Gastrocnemius medialis (tissue), 4 donors: ENCODE measurements at regions not wholly inside any gene's neighbourhood (a gene's known extent, or its start where the extent isn't known, plus 50 kb on each side); places are given as distances from the start of the nearest gene placed in this dataset.

Experiments used
- CTCF ChIP-seq, 5 experiments: fragments of 450-650 bp in 3 of 5; fragments of 200-600 bp in 2 of 5; sonication (generic) in 2 of 5; IDR thresholded peaks in 4 of 5; conservative IDR thresholded peaks in 1 of 5; 1 replicate in 4 of 5; 2 replicates in 1 of 5; pipeline ENCODE4 v1.5.1; 2016 to 2019; ENCODE audit warnings: antibody characterized with exemption in 5 of 5, mild to moderate bottlenecking in 3 of 5, moderate library complexity in 3 of 5
- POLR2A ChIP-seq, 2 donors: fragments of 450-650 bp; IDR thresholded peaks; one replicate each; pipeline ENCODE4 v1.6.1; 2017; ENCODE audit warnings: antibody characterized with exemption in 2 of 2, mild to moderate bottlenecking in 2 of 2, moderate library complexity in 2 of 2

- TF ChIP-seq CTCF (IDR thresholded peaks at IDR 0.05 in 4 of 5, conservative IDR thresholded peaks at IDR 0.05 in 1 of 5) (no peak), POLR2A (IDR thresholded peaks at IDR 0.05) (no peak)
These were observed 160.6 kb upstream of the RMP24 start for GRCh38 chr18:35811896-35812295.
